A549 (cell line): ENCODE measurements at regions not wholly inside any gene's neighbourhood (a gene's known extent, or its start where the extent isn't known, plus 50 kb on each side); places are given as distances from the start of the nearest gene placed in this dataset.

Experiments
- ATAC-seq, 2 experiments: fragments of 200-7000 bp in 1 of 2; fragments of >200 bp in 1 of 2; cut with Nextera tagmentation in 1 of 2; cut with Tn5 transposase in 1 of 2; 3 replicates each; pipeline versions ENCODE4 v1.8.0 to v1.9.1; 2018 to 2020; ENCODE audit warnings: mild to moderate bottlenecking in 1 of 2, moderate library complexity in 1 of 2
- CTCF ChIA-PET: fragments of 300-600 bp; sonication (Branson Sonifier 250); formaldehyde crosslinking; extraction: SDS; loops from one replicate; lab custom pipeline; 2021; ENCODE audit warnings: antibody characterized with exemption, inconsistent platforms; lab: Yijun Ruan, JAX
- POLR2A ChIA-PET: fragments of 350-600 bp; formaldehyde crosslinking; extraction: SDS; loops from one replicate; lab custom pipeline; 2021; ENCODE audit warnings: antibody characterized with exemption, inconsistent platforms; lab: Yijun Ruan, JAX
- DNase-seq, 2 experiments: peaks; one replicate each; pipeline versions ENCODE4 v3.0.0 to v3.0.0-alpha.2; 2011 to 2016; ENCODE audit warnings: low read depth in 1 of 2, low spot score in 1 of 2
- FAIRE-seq: peaks from 2 replicates; lab custom pipeline; 2011; peaks lifted over from hg19 to GRCh38; lab: Jason Lieb, UNC
- H3K27ac ChIP-seq, 2 experiments: fragments of >200 bp; sonication (Bioruptor Twin); formaldehyde crosslinking; 3 replicates each; pipeline ENCODE4 v1.5.1; 2016 to 2017
- H3K4me1 ChIP-seq: fragments of >200 bp; sonication (Bioruptor Twin); formaldehyde crosslinking; 3 replicates; pipeline ENCODE4 v1.6.1; 2016
- H3K4me2 ChIP-seq: fragments of >200 bp; sonication (Bioruptor Twin); formaldehyde crosslinking; 3 replicates; pipeline ENCODE4 v1.6.1; 2016
- H3K4me3 ChIP-seq: fragments of >200 bp; sonication (Bioruptor Twin); formaldehyde crosslinking; 3 replicates; pipeline ENCODE4 v1.5.1; 2016
- H3K9me3 ChIP-seq: fragments of >200 bp; sonication (Bioruptor Twin); formaldehyde crosslinking; 3 replicates; pipeline ENCODE4 v1.6.1; 2016
- BHLHE40 ChIP-seq: IDR thresholded peaks from 2 replicates; pipeline ENCODE4 v1.6.1; 2012; ENCODE audit warnings: low read depth, low read length, inconsistent platforms
- CHD4 ChIP-seq: fragments of 200-600 bp; sonication (generic); IDR thresholded peaks from 2 replicates; pipeline ENCODE4 v1.6.1; 2016; ENCODE audit warnings: antibody characterized with exemption, mild to moderate bottlenecking, borderline replicate concordance
- ESRRA ChIP-seq: fragments of 150-350 bp; IDR thresholded peaks from 2 replicates; pipeline ENCODE4 v1.6.1; 2014; ENCODE audit warnings: mild to moderate bottlenecking, low read length, borderline replicate concordance
- FOSB ChIP-seq: fragments of 250-450 bp; sonication (Bioruptor Pico); IDR thresholded peaks from 2 replicates; pipeline ENCODE4 v1.5.0; 2020; ENCODE audit warnings: mild to moderate bottlenecking, moderate library complexity
- HDAC2 ChIP-seq: fragments of 200-600 bp; sonication (generic); IDR thresholded peaks from 2 replicates; pipeline ENCODE4 v1.6.1; 2016
- HOXA7 ChIP-seq: fragments of 250-450 bp; sonication (Bioruptor Pico); IDR thresholded peaks from 2 replicates; pipeline ENCODE4 v1.5.0; 2020; ENCODE audit warnings: mild to moderate bottlenecking, moderate library complexity
- HOXB5 ChIP-seq: fragments of 250-450 bp; sonication (Bioruptor Pico); IDR thresholded peaks from 2 replicates; pipeline ENCODE4 v1.5.0; 2020; ENCODE audit warnings: mild to moderate bottlenecking, moderate library complexity
- JUNB ChIP-seq: fragments of >200 bp; sonication (Bioruptor Twin); formaldehyde crosslinking; IDR thresholded peaks from 2 replicates; pipeline ENCODE4 v1.6.1; 2016
- KDM1A ChIP-seq: fragments of 200-600 bp; sonication (generic); IDR thresholded peaks from 2 replicates; pipeline ENCODE4 v1.6.1; 2016; ENCODE audit warnings: low read depth, mild to moderate bottlenecking
- MAZ ChIP-seq: fragments of 150-350 bp; IDR thresholded peaks from 2 replicates; pipeline ENCODE4 v1.6.1; 2014; ENCODE audit warnings: antibody characterized with exemption, low read depth, low read length, borderline replicate concordance
- NFE2L2 ChIP-seq: fragments of 150-350 bp; conservative IDR thresholded peaks from 2 replicates; pipeline ENCODE4 v1.6.1; 2014; ENCODE audit warnings: low read length
- RAD21 ChIP-seq, 2 experiments: fragments of >200 bp in 1 of 2; sonication (Bioruptor Twin) in 1 of 2; formaldehyde crosslinking in 1 of 2; IDR thresholded peaks in 1 of 2; conservative IDR thresholded peaks in 1 of 2; 2 replicates in 1 of 2; 3 replicates in 1 of 2; pipeline ENCODE4 v1.6.1; 2012 to 2018; ENCODE audit warnings: inconsistent platforms in 1 of 2
- RARB ChIP-seq: fragments of 250-450 bp; sonication (Bioruptor Pico); IDR thresholded peaks from 2 replicates; pipeline ENCODE4 v1.8.0; 2021; ENCODE audit warnings: mild to moderate bottlenecking, moderate library complexity
- SMC3 ChIP-seq: fragments of >200 bp; sonication (Bioruptor Twin); formaldehyde crosslinking; IDR thresholded peaks from 3 replicates; pipeline ENCODE4 v1.6.1; 2018; ENCODE audit warnings: inconsistent platforms
- ZSCAN20 ChIP-seq: fragments of 250-450 bp; sonication (Bioruptor Pico); IDR thresholded peaks from 2 replicates; pipeline ENCODE4 v1.8.0; 2022; ENCODE audit warnings: mild to moderate bottlenecking, moderate library complexity
- WGBS: methylation state at CpG from one replicate; pipeline ENCODE4 v1.1.6; 2017; ENCODE audit errors: missing lambda C conversion rate; 5-methylcytosine and 5-hydroxymethylcytosine counted together
- TF ChIP-seq, protein P1 (sequence below): fragments of 250-450 bp; sonication (Bioruptor Pico); IDR thresholded peaks from 2 replicates; pipeline ENCODE4 v1.5.0; 2020; ENCODE audit warnings: low read depth, mild to moderate bottlenecking, moderate library complexity
- TF ChIP-seq, protein P2 (sequence below): fragments of >200 bp; sonication (Bioruptor Twin); formaldehyde crosslinking; IDR thresholded peaks from 3 replicates; pipeline ENCODE4 v1.6.1; 2016
- TF ChIP-seq, protein P3 (sequence below): IDR thresholded peaks from 2 replicates; pipeline ENCODE4 v1.6.1; 2012; ENCODE audit warnings: low read depth, borderline replicate concordance
- TF ChIP-seq, protein P4 (sequence below): IDR thresholded peaks from 2 replicates; pipeline ENCODE4 v1.6.1; 2012
- TF ChIP-seq, protein P5 (sequence below): fragments of 450-650 bp; IDR thresholded peaks from 2 replicates; pipeline ENCODE4 v1.6.1; 2014; ENCODE audit warnings: antibody characterized with exemption
- TF ChIP-seq, protein P6 (sequence below): fragments of 150-350 bp; IDR thresholded peaks from 2 replicates; pipeline ENCODE4 v1.6.1; 2014; ENCODE audit warnings: low read depth, mild to moderate bottlenecking, low read length

DNA sequence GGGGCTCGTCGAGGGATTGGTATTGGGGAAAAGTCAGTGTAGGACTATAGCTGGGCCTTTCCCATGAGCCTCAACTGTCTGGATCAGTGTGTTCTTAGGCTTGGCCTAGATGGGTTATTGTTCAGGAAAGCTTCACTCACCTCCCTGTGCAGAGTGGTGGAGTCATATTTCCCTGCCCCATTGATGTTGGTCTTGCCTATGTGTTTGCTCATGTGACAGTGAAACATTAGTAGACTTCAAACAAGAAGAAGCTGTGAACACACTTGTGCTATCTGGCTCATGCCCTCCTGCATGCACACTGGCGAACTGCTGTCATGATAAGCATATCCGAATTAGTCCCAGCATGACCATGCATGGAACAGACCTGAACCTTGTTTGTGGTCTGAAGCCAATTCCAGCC is 171.1 kb downstream of the DHX35 start:
- 19% methylated on average over 4 of the region's 4 CpGs for WGBS
- no peak for FAIRE-seq
- Histone ChIP-seq H3K27ac (no peak overlapping the region), H3K9me3 (no peaks in the 10 kb centered on the region), H3K4me3 (no peak overlapping the region), H3K4me2 (no peak overlapping the region), H3K4me1 (no peaks in the 10 kb centered on the region)
- DNase-seq: no peak
- CTCF ChIA-PET: interaction anchor here (0.7 kb wide), 1 partner anchor 21 kb away, joined by 3 read pairs; no protein-coding TSS in a partner anchor
- ATAC-seq: no peak
- TF ChIP-seq HDAC2: no peak
- TF ChIP-seq, protein P1, sequence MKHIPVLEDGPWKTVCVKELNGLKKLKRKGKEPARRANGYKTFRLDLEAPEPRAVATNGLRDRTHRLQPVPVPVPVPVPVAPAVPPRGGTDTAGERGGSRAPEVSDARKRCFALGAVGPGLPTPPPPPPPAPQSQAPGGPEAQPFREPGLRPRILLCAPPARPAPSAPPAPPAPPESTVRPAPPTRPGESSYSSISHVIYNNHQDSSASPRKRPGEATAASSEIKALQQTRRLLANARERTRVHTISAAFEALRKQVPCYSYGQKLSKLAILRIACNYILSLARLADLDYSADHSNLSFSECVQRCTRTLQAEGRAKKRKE (CRISPR knock-in tag): no peak
- TF ChIP-seq HOXB5 (CRISPR knock-in tag): no peak
- TF ChIP-seq, protein P2, sequence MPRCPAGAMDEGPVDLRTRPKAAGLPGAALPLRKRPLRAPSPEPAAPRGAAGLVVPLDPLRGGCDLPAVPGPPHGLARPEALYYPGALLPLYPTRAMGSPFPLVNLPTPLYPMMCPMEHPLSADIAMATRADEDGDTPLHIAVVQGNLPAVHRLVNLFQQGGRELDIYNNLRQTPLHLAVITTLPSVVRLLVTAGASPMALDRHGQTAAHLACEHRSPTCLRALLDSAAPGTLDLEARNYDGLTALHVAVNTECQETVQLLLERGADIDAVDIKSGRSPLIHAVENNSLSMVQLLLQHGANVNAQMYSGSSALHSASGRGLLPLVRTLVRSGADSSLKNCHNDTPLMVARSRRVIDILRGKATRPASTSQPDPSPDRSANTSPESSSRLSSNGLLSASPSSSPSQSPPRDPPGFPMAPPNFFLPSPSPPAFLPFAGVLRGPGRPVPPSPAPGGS: no peak
- no peak for TF ChIP-seq SMC3
- TF ChIP-seq, protein P3, sequence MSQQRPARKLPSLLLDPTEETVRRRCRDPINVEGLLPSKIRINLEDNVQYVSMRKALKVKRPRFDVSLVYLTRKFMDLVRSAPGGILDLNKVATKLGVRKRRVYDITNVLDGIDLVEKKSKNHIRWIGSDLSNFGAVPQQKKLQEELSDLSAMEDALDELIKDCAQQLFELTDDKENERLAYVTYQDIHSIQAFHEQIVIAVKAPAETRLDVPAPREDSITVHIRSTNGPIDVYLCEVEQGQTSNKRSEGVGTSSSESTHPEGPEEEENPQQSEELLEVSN: no peak
- TF ChIP-seq, protein P4, sequence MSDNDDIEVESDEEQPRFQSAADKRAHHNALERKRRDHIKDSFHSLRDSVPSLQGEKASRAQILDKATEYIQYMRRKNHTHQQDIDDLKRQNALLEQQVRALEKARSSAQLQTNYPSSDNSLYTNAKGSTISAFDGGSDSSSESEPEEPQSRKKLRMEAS: no peak
- TF ChIP-seq JUNB: no peak
- no peak for TF ChIP-seq ESRRA
- POLR2A ChIA-PET: no interaction called here

DNA sequence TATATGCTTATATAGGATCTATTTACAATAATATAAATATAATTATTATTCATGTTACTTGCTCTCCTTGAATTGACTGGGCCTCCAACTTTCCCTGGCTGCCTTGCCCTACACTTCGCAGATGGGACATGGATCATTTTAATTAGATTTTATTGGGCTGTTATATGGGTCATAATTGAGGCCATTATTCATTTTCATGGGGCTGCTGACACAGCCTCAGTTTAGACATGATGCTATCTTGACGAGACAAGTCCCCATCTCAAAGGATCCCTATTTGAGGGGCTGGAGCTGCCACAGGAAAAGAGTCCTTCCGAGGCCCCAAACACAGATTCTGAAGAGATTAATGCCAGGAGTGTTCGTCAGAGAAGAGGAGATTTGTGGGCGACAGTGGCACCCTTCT is 170.4 kb downstream of the DHX35 start:
- no peaks in the 10 kb centered on the region for H3K9me3 ChIP-seq
- no peak for ATAC-seq
- no peak overlapping the region for H3K4me3 ChIP-seq
- ChIA-PET CTCF (no interaction called here), POLR2A (no interaction called here)
- H3K4me2 ChIP-seq: no peak overlapping the region
- TF ChIP-seq FOSB (CRISPR knock-in tag) (no peak), HOXA7 (CRISPR knock-in tag) (no peak), ZSCAN20 (CRISPR knock-in tag) (no peak), MAZ (no peak), KDM1A (no peak), BHLHE40 (no peak), RAD21 (conservative IDR thresholded peaks at IDR 0.05 in 1 of 2, IDR thresholded peaks at IDR 0.05 in 1 of 2) (no peak), CHD4 (no peak), RARB (CRISPR knock-in tag) (no peak), NFE2L2 (no peak)
- TF ChIP-seq, protein P5, sequence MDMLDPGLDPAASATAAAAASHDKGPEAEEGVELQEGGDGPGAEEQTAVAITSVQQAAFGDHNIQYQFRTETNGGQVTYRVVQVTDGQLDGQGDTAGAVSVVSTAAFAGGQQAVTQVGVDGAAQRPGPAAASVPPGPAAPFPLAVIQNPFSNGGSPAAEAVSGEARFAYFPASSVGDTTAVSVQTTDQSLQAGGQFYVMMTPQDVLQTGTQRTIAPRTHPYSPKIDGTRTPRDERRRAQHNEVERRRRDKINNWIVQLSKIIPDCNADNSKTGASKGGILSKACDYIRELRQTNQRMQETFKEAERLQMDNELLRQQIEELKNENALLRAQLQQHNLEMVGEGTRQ: no peak
- TF ChIP-seq, protein P6, sequence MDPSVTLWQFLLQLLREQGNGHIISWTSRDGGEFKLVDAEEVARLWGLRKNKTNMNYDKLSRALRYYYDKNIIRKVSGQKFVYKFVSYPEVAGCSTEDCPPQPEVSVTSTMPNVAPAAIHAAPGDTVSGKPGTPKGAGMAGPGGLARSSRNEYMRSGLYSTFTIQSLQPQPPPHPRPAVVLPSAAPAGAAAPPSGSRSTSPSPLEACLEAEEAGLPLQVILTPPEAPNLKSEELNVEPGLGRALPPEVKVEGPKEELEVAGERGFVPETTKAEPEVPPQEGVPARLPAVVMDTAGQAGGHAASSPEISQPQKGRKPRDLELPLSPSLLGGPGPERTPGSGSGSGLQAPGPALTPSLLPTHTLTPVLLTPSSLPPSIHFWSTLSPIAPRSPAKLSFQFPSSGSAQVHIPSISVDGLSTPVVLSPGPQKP: no peak
- TF ChIP-seq, protein P3: no peak
- no peak for DNase-seq
- 31% methylated on average over 5 of the region's 5 CpGs for whole genome bisulfite sequencing
- H3K4me1 ChIP-seq: no peaks in the 10 kb centered on the region
- no peak for FAIRE-seq
- no peak overlapping the region for H3K27ac ChIP-seq
